ENCODE measurements at regions not wholly inside any gene's neighbourhood (a gene's known extent, or its start where the extent isn't known, plus 50 kb on each side); places are given as distances from the start of the nearest gene placed in this dataset.
A peak's percentile ranks its signal among the peaks of the same experiment; 100 is the strongest.
"Not testable (repeated sequence)": the region's sequence is repeated elsewhere in the genome, so short reads cannot be mapped to it uniquely, and the experiment has no call there.

DNA sequence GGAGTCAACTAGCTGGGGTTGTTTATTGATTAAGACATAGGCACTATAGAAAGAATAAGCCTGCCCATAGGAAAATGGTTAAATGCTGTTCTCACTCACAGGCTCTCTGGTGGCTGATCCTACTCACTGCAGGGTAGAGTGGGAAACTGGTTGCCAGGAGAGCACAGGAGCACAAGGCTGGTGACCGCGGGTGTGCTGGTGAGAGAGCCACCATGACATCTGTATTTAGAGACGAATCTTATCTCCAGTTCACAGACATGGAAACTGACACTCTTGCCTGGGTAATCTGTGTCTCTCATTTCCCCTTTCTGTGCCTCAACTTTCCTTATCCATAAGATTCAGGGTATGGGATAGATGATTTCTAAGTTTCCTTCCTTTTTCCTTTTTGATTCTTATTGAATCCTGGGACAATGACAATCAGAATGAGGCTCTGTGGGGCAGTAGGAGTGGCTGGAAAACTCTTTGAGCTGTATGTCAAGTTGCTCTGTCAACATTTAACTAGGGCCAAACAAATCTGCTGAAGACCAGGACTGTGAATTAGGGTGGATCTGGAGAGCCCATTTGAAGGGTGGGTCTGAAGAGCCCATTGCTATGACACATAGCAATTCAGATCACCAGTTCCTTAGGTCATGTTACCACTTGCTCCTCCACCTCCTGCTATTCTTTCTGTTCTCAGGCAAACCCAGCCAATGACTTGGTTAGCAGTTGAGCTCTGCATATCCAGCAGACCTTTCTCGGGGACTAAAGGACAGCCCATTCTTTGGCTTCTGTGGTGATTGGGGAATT, 286.1 kb upstream of the TBL1XR1 start:
- peak; percentile 54 for DNase-seq

GRCh38 chr3:177484206-177484605, 286.9 kb upstream of the TBL1XR1 start:
- DNase-seq: no peak

DNA sequence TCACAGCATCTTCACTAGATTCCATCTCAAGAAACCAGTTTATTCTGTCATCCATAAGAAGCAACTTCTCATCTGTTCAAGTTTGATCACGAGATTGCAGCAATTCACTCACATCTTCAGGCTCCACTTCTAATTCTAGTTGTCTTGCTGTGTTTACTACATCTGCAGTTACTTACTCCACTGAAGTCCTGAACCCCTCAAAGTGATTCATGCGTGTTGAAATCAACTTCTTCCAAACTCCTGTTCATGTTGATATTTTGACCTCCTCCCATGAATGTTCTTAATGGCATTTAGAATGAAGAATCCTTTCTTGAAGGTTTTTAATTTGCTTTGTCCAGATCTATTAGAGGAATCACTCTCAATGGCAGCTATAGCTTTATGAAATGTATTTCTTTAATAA, 287.6 kb upstream of the TBL1XR1 start:
- no peak for DNase-seq

GRCh38 chr3:177487635-177488186, 290.4 kb upstream of the TBL1XR1 start:
- DNase-seq: no peak

DNA sequence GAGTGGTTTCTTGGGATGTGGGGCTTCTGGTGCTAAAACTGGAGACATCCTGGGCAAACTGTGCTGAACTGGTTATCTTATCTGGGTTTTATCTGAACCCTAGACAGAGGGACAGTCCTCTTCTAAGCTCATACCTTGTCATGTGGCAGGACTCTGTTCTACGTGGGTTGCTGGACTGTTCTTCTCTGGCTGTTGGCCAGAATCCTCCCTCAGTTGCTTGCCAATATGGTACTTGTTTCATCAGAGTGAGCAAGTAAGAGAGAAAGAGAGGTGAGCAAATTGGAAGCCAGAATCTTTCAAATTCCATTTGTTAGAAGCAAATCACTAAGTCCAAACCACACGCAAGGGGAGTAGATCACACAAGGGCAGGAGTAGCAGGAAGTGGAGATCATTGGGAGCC, 291.5 kb upstream of the TBL1XR1 start:
- DNase-seq: no peak

GRCh38 chr3:177490626-177491025, 293.3 kb upstream of the TBL1XR1 start:
- DNase-seq: no peak

DNA sequence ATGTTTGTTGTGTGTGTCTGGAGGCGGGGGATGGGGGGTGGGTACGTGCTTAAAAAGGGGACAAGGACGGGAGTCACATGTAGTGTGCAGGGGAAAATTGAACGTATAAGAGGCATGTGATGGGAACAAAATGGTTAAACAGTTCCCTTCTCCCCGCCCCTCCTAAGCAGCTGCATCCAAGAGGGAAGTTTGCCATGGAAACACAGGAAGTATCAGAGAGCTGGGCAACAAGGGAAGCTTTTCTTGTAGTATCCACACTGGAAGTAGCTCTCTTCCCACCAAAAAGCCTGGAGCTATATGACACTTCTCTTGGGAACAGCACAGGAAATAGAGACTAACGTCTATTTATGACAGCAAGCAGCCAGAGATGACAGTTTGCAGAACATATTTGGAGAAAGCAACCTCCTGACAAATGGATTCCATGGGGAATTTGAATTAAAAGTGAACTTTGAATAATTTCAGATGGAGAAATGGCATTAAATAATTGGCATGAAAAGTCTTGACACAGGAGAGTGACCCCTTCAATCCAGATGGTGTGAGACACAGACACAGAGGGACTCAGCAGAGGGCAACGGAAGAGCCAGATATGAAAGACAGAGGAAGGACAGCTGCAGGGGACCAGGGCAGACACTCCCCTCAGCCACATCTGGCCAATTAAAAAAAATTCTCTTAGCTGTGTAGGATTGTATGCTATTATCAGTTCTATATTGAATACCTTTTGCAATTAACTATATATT, 294.2 kb upstream of the TBL1XR1 start:
- no peak for DNase-seq

- DNase-seq: no peak
Observed at GRCh38 chr3:177493091-177493490, 295.8 kb upstream of the TBL1XR1 start.

DNA sequence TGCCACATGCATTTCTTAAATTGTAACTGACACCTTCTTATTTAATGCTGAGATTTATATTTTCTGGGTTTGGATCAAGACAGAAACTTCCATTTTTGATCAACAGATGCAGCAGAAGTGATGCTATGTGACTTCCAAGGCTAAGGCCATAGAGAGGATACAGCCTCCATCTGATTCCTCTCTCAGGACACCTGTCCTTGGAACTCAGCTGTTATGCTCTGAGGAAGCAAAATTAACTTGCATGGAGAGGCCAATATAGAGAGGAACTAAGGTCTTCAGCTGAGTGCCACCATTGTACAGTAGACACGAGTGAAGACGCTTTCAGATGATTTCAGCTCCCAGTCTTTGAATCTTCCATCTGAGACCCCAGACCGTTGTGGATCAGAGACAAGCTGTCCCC, 296.9 kb upstream of the TBL1XR1 start:
- no peak for DNase-seq

DNA sequence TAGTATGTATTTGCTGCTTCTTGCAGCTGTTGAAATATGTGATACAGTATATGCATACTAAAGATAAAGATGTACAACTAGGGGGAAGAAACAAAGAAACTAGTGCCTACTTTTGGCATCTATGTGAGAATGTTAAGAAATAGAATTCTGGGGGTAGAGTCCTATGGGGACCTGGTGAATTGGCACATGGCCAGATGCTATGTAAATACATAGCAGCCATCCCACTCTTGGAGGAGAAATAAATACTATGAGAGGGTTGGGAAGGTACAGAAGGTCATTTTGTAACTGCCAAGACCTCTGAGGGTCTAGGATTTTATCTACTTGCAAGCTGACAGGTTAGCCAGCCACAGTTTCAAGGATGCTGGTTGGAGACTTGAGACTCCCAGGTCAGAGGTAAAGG, 298.3 kb upstream of the TBL1XR1 start:
- DNase-seq: no peak

DNA sequence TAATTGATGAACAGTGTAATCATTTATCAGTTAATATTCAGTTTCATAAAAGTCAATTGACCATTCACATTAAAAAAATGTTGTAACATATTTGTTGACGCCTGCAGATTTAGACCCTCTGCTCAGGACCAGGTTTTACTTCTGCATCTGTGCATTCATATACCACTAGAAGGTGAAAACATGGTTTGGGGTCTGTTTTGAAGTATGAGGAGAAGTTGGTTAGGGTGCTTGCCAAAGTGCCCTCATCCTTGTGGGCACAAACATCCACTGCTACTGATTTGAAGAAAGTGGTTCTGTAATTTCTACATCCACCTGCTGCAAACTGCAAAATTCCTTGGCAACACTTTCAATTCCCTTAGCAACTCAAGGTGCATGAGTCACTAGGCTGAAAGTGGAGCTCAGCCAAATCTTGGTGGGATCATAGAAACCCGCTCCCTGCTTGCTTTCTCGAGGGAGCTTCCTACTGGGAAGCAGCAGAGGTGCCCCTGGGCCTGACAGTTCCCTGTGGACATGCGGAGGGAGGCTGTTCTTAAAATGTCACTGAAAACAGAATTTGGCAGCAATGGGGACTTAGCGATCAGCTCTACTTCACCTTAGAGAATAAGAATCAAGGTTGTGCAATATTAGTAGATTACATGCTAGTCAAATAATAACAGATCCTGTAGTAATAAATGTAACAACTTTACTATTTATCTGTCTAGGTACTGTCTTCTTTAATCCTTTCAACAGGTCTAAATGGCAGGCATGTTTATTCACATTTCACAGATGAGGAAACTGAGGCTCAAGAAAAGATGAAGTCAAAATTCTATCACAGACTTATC, 301.0 kb upstream of the TBL1XR1 start:
- DNase-seq: no peak

DNA sequence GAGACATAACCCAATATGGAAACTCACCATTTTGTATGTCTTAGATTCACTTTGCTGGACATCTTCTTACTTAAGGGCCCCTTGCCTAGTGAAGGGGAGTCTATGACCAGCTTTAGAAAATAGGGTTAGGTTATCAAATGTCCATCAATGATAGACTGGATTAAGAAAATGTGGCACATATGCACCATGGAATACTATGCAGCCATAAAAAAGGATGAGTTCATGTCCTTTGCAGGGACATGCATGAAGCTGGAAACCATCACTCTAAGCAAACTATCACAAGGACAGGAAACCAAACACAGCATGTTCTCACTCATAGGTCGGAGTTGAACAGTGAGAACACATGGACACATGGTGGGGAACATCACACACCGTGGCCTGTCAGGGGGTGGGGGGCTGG, 301.8 kb upstream of the TBL1XR1 start:
- not testable (repeated sequence) for DNase-seq

GRCh38 chr3:177499779-177500423, 302.6 kb upstream of the TBL1XR1 start:
- no peak for DNase-seq

- DNase-seq: no peak
Observed at GRCh38 chr3:177510693-177511216, 313.5 kb upstream of the TBL1XR1 start.

DNA sequence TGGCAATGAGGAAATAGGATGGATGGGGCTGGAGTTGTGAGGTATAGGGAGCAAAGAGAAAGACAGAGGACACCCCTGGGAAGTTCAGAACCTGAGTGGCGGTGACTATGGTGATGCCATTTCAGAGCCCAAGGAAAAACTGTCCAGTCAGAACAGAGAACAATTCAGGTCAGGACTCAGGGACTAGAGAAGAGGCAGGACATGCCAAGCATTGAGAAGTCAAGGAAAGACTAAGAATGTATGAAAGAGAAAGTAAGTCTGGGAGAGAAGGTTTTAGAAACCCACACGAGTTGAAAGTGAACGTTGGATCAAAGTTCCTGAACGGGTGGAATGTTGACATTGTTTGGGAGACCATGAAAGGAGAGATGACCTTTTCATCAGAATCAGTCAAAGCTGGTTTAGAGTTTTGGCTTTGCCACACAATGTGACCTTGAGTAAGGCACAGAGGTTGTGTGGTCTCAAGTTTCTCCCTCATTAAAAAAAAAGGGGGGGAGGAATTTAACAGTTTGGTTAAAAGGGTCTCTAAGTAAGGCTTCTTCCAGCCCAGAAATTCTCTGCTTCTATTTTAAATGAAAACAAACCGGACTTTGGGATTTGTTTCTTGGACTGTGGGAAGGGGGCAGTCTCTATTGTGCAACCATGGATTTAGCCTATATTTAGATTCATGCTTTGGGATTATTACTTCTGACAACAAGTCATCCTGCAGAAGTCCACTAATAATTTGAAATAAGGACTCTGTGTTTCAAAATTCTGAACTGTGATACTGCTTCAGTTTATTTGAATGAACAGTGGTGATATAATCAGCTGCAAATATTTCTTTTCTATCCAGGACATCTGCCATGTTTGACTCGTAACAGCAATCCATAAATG, 315.9 kb upstream of the TBL1XR1 start:
- no peak for DNase-seq

DNA sequence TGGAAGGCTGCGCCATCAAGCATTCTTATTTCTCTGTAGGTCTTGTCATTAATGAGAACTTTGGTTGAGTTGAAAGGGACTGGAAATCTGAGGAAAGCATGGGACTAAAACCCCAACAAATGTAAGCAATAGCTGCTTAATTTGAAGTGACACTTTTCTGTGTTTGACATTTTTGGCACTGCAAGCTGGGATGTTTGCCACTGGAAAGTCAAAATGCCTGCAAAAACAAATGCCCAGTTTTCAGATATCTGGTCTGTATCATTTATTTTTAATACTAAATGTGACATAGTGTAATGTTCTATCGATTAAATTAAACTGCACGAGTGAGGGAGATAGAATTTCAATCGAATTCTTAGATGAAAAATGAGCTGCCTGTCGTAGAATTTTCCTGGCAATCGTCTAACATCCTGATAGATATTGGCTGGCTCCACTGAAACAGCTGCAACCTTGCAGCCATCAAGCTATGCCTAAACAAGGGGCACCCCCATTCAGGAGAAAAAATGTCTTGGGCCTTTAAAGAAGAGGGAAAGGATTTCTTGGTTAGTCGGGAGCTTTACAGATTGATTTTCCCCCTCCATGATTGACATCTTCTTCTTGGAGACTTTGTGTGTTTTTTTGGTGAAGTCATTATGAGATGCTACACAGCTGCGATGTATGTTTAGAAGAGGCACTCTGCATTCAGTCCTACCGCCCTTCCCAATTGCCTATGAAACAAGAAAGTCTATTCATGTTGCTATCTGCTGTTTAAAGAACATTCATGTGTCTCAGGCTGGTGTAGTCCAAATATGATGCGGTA, 316.7 kb upstream of the TBL1XR1 start:
- DNase-seq: no peak

GRCh38 chr3:177514611-177515499, 317.6 kb upstream of the TBL1XR1 start:
- no peak for DNase-seq

- DNase-seq: no peak
Observed at GRCh38 chr3:177515786-177516157, 318.5 kb upstream of the TBL1XR1 start.

DNA sequence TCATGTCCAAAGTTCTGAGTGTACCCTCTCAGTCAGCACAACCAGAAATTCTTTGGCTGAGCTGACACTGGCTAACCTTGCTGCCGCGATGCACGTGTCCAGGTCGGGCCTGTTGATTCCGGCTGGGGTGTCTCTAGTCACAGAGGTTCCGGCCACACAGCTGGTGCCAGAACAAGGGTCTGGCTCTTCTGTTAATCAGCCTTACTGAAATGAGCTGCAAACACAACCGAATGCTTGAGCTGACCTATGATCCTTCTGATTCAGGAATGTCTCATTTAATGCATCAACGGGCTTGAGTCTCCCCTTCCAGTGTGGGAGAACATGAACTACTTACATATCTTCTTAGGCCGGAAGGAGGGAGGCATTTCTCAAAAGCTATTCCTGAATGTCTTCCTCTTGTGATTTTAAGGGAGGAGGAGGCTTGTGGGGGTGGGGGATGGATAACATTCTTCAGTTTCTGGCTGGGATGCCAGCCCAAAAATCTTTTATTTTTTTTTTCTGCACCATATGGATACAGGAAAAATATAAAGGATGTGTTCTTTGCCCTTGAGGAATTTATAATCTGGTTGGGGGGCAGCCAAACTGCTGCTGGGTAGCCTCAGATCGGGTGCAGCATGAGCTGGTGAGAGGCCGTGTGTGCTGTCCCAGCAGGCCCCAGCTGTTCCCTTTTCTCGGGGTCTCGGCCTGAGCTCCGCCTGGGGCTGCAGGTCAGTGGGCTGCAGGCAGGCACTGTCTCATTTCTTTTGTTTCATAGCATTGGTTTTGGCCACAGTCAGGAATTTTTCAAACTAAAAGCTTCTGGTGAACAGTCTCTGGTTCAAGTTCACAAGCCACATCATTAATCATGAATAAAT, 319.1 kb upstream of the TBL1XR1 start:
- no peak for DNase-seq
